Activated CD4-positive, alpha-beta T cell treated with anti-CD3 and anti-CD28 coated beads, Interleukin-2, amount 10 ng/mL, durations not matched to agents 24 days and 14 days (primary cell): ENCODE measurements at regions not wholly inside any gene's neighbourhood (a gene's known extent, or its start where the extent isn't known, plus 50 kb on each side); places are given as distances from the start of the nearest gene placed in this dataset.

Experiments
- DNase-seq: peaks from one replicate; pipeline ENCODE4 v3.0.0; 2022
- H3K27ac Mint-ChIP-seq: one replicate; pipeline ENCODE4 v1.8.0; 2022; ENCODE audit warnings: mild to moderate bottlenecking, mixed read lengths
- H3K27me3 Mint-ChIP-seq: one replicate; pipeline ENCODE4 v1.8.0; 2022; ENCODE audit warnings: mixed read lengths
- H3K36me3 Mint-ChIP-seq: one replicate; pipeline ENCODE4 v1.8.0; 2022; ENCODE audit warnings: low read depth, mild to moderate bottlenecking, mixed read lengths
- H3K4me1 Mint-ChIP-seq: one replicate; pipeline ENCODE4 v1.8.0; 2021; ENCODE audit warnings: mixed read lengths
- H3K4me3 Mint-ChIP-seq: one replicate; pipeline ENCODE4 v1.8.0; 2022; ENCODE audit warnings: mild to moderate bottlenecking, moderate library complexity, mixed read lengths
- H3K9me3 Mint-ChIP-seq: one replicate; pipeline ENCODE4 v1.8.0; 2021; ENCODE audit warnings: mixed read lengths
- intact Hi-C: fragments of 100-400 bp; cut with micrococcal nuclease; formaldehyde crosslinking; loops from one replicate; pipeline ENCODE4 v1.15.1; 2023

DNA sequence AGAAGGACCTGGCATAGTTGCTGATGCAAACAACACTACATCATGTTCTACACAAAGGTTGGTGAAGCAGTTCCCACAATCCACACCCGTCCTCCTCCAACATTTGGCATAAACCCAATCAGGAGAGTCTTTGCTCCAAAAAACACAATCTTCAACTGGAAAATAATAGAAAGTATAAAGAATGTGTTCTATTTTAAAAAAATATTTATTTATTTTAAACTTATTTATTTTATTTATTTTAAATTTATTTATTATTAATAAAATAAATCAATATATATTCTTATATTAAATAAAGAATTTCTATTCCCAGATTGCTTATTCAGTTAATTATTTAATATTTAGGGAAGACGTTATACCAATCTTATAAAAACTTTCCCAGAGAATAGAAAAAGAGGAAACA lies 1753.7 kb upstream of the AGA start:
- H3K36me3 Mint-ChIP-seq: no peaks in the 10 kb centered on the region
- intact Hi-C loops: no loop called here
- H3K27me3 Mint-ChIP-seq: no peaks in the 10 kb centered on the region
- H3K27ac Mint-ChIP-seq: no peak overlapping the region
- no peaks in the 10 kb centered on the region for H3K9me3 Mint-ChIP-seq
- no peak for DNase-seq
- no peak overlapping the region for H3K4me3 Mint-ChIP-seq
- H3K4me1 Mint-ChIP-seq: no peaks in the 10 kb centered on the region

DNA sequence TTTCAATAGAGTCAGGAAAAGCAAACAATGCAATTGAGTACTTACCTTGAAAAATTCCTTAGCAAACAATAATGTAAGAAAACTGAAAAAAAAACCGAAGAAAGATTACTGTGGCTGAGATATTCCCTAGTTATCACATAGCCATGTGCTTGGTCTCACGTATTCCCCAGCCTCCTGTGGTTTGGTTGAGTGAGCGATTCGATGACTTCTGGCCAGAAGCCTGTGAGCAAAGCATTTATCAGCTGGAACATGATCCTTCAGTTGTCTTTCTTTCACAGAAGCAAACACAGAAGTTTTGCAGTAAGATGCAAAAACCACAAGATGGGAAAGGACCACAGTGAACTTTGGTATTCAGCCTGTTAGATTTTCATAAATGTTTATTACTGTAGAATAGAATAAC lies 1754.3 kb upstream of the AGA start:
- intact Hi-C loops: no loop called here
- no peaks in the 10 kb centered on the region for H3K4me1 Mint-ChIP-seq
- no peak overlapping the region for H3K4me3 Mint-ChIP-seq

DNA sequence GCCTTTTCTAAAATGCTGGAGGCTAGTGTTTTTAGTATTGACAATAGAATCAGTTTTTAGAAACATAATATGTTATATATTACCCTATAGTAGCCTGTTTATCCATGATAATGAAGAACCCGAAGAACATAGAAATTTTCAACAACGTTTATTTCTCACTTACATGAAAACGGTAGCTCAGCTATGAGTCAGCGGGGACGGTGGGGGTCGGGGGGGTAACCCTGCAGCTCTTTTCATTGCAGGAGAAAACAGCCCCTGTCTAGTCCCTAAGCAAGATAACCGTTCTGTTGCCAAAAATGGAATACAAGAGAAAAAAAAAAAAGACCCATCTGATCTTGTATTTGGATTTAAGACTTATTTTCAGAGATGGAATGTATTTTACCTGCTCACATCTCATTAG lies 1758.4 kb upstream of the AGA start:
- intact Hi-C loops: no loop called here

More for the DNA sequence above, 1754.3 kb upstream of the AGA start:
- no peak overlapping the region for H3K27ac Mint-ChIP-seq
- no peaks in the 10 kb centered on the region for H3K9me3 Mint-ChIP-seq
- no peaks in the 10 kb centered on the region for H3K36me3 Mint-ChIP-seq
- no peaks in the 10 kb centered on the region for H3K27me3 Mint-ChIP-seq
- DNase-seq: no peak

DNA sequence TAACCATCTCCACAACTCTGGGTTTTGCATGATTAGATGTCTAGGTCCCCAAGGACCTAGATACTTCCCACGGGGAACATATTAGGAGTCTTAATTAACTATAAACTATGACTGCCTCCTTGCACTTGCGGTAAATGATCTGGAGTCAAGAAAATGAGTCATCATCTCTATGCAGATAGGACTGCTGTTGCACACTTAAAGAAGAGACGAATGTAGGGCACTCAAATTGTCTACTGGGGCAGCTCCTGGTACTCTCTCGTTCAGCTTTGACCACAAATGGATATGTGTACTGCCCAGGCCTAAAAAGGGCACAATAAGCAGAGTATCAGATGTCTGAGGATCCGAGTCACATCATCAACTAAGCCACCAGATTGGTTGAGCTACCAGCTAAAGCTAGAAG lies 1783.4 kb upstream of the AGA start:
- H3K36me3 Mint-ChIP-seq: no peaks in the 10 kb centered on the region
- no peak overlapping the region for H3K27ac Mint-ChIP-seq
- no peaks in the 10 kb centered on the region for H3K27me3 Mint-ChIP-seq
- no peak overlapping the region for H3K4me3 Mint-ChIP-seq
- H3K4me1 Mint-ChIP-seq: no peaks in the 10 kb centered on the region
- peaks cover 4% of the 10 kb centered on the region for H3K9me3 Mint-ChIP-seq
- intact Hi-C loops: no loop called here
- no peak for DNase-seq

More for the DNA sequence above, 1758.4 kb upstream of the AGA start:
- Mint-ChIP-seq H3K27ac (no peak overlapping the region), H3K36me3 (no peaks in the 10 kb centered on the region), H3K4me3 (no peak overlapping the region), H3K9me3 (no peaks in the 10 kb centered on the region), H3K4me1 (no peaks in the 10 kb centered on the region), H3K27me3 (no peaks in the 10 kb centered on the region)
- DNase-seq: no peak

DNA sequence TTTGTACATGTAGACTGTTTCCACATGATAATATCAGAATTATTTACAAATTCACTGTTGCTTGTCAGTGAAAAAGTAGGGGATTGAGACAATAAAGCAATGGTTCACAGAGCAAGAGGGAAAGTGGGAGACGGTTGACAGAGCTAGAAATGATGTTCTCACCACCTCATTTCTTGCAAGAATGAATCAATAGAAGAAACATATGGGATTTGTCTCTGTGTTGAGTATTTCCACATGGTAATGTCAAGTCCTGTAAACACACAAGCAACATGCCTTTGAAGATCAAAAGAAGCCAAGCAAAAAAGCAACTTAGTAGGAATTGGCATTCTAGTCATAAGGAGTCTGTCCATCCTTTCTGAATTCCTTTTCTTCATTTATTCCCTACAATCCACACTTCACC lies 1806.6 kb upstream of the AGA start:
- intact Hi-C loops: no loop called here
- Mint-ChIP-seq H3K4me3 (no peak overlapping the region), H3K27ac (no peak overlapping the region), H3K4me1 (no peaks in the 10 kb centered on the region), H3K36me3 (no peaks in the 10 kb centered on the region), H3K9me3 (peaks cover 5% of the 10 kb centered on the region), H3K27me3 (no peaks in the 10 kb centered on the region)
- no peak for DNase-seq

DNA sequence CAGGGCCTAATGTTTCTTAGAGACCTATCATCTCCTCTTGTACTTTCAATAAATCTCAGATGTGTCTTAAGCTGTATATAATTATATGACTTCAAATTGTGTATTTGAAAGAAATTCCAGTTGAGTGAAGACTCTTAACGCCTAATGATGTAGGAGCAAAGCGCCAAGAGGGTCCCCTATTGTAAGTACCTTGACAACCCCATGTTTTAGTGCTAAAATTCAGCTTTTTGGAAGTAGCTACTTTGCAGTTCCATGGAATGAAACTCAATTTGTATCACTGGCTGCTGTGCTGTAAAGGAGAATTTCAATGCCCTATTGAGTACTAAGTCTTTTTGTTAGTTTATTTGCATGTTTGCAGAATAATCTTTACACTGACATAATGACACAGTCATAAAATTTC lies 1826.6 kb upstream of the AGA start:
- H3K36me3 Mint-ChIP-seq: no peaks in the 10 kb centered on the region
- H3K9me3 Mint-ChIP-seq: peaks cover 5% of the 10 kb centered on the region
- H3K4me3 Mint-ChIP-seq: no peak overlapping the region
- H3K27me3 Mint-ChIP-seq: no peaks in the 10 kb centered on the region
- DNase-seq: no peak
- no peaks in the 10 kb centered on the region for H3K4me1 Mint-ChIP-seq
- H3K27ac Mint-ChIP-seq: no peak overlapping the region
- intact Hi-C loops: no loop called here

DNA sequence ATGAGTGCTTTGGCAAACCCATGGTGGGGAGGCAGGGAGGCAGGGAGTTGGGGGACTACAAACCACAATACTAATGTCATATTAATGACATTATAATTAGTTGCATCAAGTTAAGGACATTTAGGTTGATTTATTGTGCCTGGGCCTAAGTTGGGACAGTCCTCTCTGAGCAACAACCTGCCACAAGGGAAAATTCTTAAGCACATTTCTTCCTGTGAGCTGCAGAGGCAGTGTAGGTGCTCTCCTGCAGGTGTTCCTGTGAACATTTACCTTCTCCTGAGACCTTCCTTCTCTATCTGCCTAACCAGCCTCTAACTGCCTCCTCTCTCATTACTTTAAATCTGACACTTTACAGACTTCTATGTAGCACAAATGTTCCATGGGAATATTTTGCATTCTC lies 1830.0 kb upstream of the AGA start:
- no peaks in the 10 kb centered on the region for H3K4me1 Mint-ChIP-seq
- intact Hi-C loops: no loop called here
- no peak overlapping the region for H3K27ac Mint-ChIP-seq
- no peaks in the 10 kb centered on the region for H3K36me3 Mint-ChIP-seq
- no peak for DNase-seq
- no peak overlapping the region for H3K4me3 Mint-ChIP-seq
- H3K27me3 Mint-ChIP-seq: no peaks in the 10 kb centered on the region
- H3K9me3 Mint-ChIP-seq: peaks cover 5% of the 10 kb centered on the region

DNA sequence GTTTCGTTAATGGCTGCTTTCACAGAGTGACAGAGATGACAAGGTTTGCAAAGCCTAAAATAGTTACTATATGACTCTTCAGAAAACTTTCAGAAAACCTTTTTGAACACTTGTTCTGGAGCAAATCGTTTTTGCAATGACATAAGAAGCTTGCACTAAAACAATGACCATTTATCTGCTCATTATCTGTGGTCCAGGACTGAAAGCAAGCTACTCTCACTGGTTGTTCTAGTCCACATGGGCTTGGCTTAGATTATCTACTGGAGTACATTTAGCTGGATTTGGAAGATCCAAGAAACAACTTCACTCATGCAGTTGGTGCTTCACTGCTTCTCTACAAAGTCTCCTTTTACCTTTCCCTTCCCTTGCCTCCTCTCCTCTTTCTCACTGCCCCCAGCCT lies 1836.4 kb upstream of the AGA start:
- H3K36me3 Mint-ChIP-seq: no peaks in the 10 kb centered on the region
- H3K4me3 Mint-ChIP-seq: no peak overlapping the region
- H3K4me1 Mint-ChIP-seq: no peaks in the 10 kb centered on the region
- intact Hi-C loops: no loop called here
- H3K27ac Mint-ChIP-seq: no peak overlapping the region
- no peaks in the 10 kb centered on the region for H3K9me3 Mint-ChIP-seq
- no peaks in the 10 kb centered on the region for H3K27me3 Mint-ChIP-seq
- DNase-seq: no peak

DNA sequence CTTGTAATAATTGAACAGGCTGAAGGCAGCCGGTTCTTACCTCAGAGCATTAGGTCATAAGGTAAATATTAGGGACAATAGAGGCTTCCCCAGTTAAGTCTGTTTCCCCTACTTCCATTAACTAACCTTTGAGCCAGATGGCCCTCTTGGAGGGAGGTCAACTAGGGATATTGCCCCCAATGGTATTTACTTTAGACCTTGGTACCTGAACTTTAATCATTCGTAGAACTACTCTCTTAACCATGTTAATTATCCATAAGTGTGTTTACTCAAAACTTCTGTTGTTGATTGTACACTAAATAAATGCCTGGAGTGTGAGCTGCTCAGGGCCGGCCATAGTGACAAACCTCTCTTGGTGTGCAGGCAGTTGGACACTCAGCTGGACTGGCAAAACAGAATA lies 1843.5 kb upstream of the AGA start:
- no peaks in the 10 kb centered on the region for H3K36me3 Mint-ChIP-seq
- DNase-seq: no peak
- H3K4me1 Mint-ChIP-seq: no peaks in the 10 kb centered on the region
- H3K9me3 Mint-ChIP-seq: no peaks in the 10 kb centered on the region
- no peaks in the 10 kb centered on the region for H3K27me3 Mint-ChIP-seq
- H3K27ac Mint-ChIP-seq: no peak overlapping the region
- intact Hi-C loops: no loop called here
- no peak overlapping the region for H3K4me3 Mint-ChIP-seq

DNA sequence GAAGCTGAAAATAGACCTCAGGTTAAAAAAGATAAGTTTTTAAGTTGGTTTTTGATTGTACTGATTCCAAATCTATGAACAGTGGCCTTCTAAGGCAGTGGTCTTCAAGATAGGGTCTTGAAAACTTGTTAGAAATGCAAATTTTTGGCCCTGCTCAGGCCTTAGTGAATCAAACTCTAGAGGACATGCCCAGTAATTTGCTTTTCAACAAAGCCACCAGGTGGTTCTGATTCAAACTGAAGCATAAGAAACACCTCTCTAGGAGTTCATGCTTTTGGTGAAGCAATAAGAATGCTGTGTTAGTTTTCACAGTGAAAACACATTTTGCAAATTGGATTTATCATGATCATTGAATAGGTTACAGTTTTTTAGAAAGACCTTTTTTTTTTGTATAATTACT lies 1849.4 kb upstream of the AGA start:
- DNase-seq: no peak
- Mint-ChIP-seq H3K36me3 (no peaks in the 10 kb centered on the region), H3K27ac (no peak overlapping the region), H3K9me3 (no peaks in the 10 kb centered on the region), H3K27me3 (no peaks in the 10 kb centered on the region), H3K4me3 (no peak overlapping the region), H3K4me1 (no peaks in the 10 kb centered on the region)
- intact Hi-C loops: no loop called here

DNA sequence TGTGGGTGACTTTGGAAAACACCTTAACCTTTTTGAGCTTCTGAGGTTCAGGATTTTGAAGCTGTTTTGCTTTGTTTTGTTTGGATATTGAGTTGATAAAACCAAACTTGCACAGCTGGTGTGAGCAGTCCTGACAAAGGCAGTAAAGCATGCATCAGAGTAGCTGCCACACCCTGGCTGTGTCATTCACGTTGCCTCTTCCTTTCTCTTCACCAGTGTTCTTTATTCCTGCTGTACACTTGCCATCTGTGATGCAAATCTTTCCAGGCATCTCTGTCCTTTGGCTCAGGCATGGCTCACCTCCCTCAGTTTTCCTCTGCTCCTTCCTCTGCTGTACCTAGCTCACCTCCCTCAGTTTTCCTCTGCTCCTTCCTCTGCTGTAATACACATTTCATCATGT lies 1850.2 kb upstream of the AGA start:
- no peaks in the 10 kb centered on the region for H3K27me3 Mint-ChIP-seq
- no peaks in the 10 kb centered on the region for H3K36me3 Mint-ChIP-seq
- intact Hi-C loops: no loop called here
- H3K9me3 Mint-ChIP-seq: no peaks in the 10 kb centered on the region
- H3K4me1 Mint-ChIP-seq: no peaks in the 10 kb centered on the region
- no peak overlapping the region for H3K4me3 Mint-ChIP-seq
- no peak overlapping the region for H3K27ac Mint-ChIP-seq
- DNase-seq: no peak

DNA sequence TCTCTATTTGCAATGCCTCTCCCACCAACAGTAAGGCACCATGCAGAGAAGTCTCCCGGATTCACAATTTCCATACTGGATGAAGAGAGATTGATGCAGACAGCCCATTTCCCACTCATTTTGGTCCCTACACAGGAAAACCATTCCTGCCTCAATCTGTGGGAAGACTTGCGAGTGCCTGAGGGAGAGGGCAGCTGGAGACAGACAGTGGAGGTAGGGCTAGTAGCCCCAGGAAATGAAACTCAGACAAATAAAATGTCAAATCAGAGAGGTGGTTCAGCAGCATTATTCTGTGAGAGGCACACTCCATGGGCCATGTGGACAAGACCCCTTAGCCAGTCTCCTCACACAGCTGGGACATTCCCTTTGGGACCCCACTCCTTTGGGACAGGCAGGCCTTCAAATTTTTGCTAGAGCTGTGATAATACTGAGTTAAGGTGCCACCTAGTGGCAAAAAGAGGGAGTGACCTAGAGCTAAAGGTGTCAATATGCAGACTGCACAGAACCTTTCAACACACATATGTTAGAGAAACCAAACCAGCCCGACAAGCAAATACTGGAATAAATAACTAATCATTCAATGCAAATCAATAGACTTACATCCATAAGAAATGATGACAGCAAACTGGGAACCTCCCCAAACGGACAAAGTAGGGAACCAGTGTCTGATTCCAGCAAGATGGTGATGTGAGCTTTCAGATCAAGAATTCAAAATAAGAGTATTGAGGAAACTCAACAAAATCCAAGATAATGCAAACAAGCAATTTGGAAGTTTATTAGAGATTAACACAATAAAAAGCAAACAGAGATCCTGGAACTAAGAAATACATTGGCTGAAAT lies 1865.3 kb upstream of the AGA start:
- H3K27me3 Mint-ChIP-seq: no peaks in the 10 kb centered on the region
- no peaks in the 10 kb centered on the region for H3K36me3 Mint-ChIP-seq
- H3K4me3 Mint-ChIP-seq: no peak overlapping the region
- no peaks in the 10 kb centered on the region for H3K9me3 Mint-ChIP-seq
- DNase-seq: peak; percentile 67
- no peak overlapping the region for H3K27ac Mint-ChIP-seq
- intact Hi-C loops: loop anchor here (5.0 kb wide), 1 partner anchor 1755 kb away; no protein-coding TSS in a partner anchor
- H3K4me1 Mint-ChIP-seq: no peaks in the 10 kb centered on the region

DNA sequence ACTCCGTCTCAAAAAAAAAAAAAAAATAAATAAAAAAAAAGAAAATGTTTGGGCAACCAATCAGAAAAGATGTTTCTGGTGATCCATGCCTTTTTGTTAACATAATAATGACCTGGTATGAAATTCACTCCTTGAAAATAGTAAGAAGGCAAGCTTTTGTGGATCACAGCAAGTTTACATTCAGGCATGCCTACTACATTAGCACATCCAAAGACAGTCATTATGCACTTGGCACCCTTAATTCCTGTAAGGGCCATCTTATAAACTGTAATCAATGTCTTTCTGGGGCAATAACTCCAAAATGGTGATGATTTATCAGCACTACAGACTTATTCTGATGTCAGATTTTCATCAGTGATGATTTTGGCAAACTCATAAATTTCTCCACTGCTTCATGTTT lies 1871.6 kb upstream of the AGA start:
- Mint-ChIP-seq H3K9me3 (no peaks in the 10 kb centered on the region), H3K27me3 (no peaks in the 10 kb centered on the region), H3K4me1 (no peaks in the 10 kb centered on the region), H3K4me3 (no peak overlapping the region), H3K27ac (no peak overlapping the region), H3K36me3 (no peaks in the 10 kb centered on the region)
- DNase-seq: no peak
- intact Hi-C loops: no loop called here

DNA sequence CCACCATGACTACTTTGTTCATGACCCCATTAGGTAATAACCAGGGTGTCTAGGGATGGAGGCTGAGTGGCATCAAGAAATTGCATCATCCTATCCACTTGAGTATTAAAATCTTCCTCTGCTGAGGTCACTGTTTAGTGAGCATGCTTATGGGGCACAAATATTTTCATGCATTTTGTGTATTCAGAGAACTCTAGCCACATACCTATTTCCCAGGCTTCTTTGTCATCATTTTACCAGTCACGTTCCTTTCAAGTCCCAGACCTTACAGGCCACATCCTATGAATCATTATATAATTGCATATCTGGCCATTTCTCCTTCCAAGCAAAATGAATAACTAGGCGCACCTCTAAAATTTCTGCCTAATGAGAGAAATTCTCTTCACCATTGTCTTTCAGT lies 1882.9 kb upstream of the AGA start:
- Mint-ChIP-seq H3K4me1 (no peaks in the 10 kb centered on the region), H3K9me3 (peaks cover 3% of the 10 kb centered on the region), H3K4me3 (no peak overlapping the region), H3K27me3 (no peaks in the 10 kb centered on the region), H3K27ac (no peak overlapping the region), H3K36me3 (no peaks in the 10 kb centered on the region)
- DNase-seq: no peak
- intact Hi-C loops: no loop called here

DNA sequence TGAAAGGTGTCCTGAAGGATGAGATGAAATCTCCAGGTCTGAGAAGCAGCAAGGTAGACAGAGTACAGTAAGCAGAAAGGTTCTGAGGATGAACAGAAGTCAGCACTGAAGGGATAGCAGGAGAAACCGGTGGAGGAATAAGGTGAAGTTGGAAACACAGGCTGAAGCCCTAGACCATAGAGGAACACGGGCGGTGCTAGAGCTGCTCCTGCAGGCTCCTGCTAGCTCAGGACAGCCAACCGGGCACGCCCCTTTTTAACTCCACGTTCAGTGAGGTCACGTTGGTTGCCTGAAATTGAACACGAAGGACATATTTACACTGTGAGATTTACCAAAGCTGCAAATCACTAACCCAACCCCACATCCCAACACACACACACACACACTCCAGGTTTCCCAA lies 1886.4 kb upstream of the AGA start:
- Mint-ChIP-seq H3K27ac (no peak overlapping the region), H3K4me3 (no peak overlapping the region), H3K36me3 (no peaks in the 10 kb centered on the region), H3K9me3 (peaks cover 3% of the 10 kb centered on the region), H3K27me3 (no peaks in the 10 kb centered on the region), H3K4me1 (no peaks in the 10 kb centered on the region)
- intact Hi-C loops: no loop called here
- DNase-seq: no peak
